GM12874 (cell line): ENCODE measurements at regions not wholly inside any gene's neighbourhood (a gene's known extent, or its start where the extent isn't known, plus 50 kb on each side); places are given as distances from the start of the nearest gene placed in this dataset.

Experiments
- TF ChIP-seq, protein P1 (sequence below): IDR thresholded peaks from 2 replicates; pipeline ENCODE4 v1.5.1; 2011; ENCODE audit warnings: low read depth, mild to moderate bottlenecking, control low read depth, low read length, moderate library complexity; ENCODE audit not compliant: insufficient read depth

DNA sequence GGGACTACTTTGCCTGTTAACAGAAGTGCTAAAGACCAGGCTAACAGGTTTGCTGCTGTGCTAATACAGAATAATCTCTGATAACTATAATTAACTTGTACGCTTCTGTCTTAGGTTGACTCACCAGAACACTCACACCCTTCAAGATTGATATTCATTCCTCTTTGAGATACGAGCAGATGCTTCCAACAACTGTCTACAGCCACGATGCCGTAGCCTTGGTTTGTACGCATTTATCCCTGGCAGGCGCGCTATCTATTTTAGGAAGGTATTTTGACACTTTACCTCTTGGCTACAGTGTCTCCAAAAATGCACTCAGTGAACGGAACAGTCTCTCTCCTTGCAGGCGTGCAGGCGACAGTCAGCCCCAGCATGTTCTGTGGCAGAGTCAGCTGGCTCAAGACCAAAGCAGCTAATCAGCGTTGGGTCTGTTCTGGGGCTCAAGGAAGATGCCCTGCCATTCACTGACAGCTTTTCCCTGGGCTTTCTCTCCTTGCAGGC, 146.4 kb upstream of the PRICKLE1 start:
- TF ChIP-seq, protein P1, sequence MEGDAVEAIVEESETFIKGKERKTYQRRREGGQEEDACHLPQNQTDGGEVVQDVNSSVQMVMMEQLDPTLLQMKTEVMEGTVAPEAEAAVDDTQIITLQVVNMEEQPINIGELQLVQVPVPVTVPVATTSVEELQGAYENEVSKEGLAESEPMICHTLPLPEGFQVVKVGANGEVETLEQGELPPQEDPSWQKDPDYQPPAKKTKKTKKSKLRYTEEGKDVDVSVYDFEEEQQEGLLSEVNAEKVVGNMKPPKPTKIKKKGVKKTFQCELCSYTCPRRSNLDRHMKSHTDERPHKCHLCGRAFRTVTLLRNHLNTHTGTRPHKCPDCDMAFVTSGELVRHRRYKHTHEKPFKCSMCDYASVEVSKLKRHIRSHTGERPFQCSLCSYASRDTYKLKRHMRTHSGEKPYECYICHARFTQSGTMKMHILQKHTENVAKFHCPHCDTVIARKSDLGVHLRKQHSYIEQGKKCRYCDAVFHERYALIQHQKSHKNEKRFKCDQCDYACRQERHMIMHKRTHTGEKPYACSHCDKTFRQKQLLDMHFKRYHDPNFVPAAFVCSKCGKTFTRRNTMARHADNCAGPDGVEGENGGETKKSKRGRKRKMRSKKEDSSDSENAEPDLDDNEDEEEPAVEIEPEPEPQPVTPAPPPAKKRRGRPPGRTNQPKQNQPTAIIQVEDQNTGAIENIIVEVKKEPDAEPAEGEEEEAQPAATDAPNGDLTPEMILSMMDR, result no peak

GRCh38 chr12:42733911-42734310, 144.4 kb upstream of the PRICKLE1 start:
- TF ChIP-seq, protein P1, result no peak

DNA sequence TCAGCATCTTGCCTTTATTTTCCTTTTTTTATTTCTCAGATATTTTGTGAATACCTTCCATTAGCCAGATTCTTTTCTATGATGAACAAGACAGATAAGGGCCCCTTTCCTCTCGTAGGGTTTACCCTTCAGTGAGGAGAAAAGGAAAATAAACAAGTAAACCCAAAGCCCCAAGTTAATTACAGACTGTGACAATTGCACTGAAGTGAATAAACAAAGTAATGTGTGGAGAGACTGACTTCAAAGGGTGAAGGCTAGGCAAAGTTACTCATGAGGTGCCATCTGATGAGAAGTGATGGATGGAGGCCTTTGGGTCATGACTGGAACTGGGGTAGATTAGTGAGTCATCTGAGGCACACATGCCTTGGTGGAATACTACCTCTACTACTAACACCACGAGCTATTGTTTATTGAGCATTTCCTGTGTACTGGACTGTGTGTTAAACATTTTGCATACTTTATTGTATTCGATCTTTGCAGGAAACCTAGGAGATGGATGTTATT, 143.4 kb upstream of the PRICKLE1 start:
- TF ChIP-seq, protein P1, result no peak

GRCh38 chr12:42730291-42730690, 140.7 kb upstream of the PRICKLE1 start:
- TF ChIP-seq, protein P1, result no peak

DNA sequence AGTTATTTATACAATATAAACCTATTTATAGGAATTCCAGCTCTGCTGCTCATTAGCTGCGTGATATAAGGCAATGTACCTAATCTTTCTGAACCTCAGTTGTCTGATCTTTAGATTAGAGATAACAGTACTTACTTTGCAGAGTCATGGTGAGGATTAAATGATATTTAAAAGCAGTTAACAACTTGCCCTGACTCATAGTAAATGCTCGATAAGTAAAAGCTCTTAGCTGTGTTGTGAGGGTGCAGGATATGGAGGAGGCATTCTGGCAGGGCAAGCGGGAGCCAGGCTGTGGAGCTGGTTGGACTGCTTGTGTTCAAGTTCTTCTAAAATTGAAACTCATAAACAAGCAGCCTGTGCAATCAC, 140.0 kb upstream of the PRICKLE1 start:
- TF ChIP-seq, protein P1, result no peak

GRCh38 chr12:42728770-42729534, 139.4 kb upstream of the PRICKLE1 start:
- TF ChIP-seq, protein P1, result no peak

- TF ChIP-seq, protein P1, result no peak
Observed at GRCh38 chr12:42728287-42728686, 138.7 kb upstream of the PRICKLE1 start.
